ENCODE measurements at regions not wholly inside any gene's neighbourhood (a gene's known extent, or its start where the extent isn't known, plus 50 kb on each side); places are given as distances from the start of the nearest gene placed in this dataset.

- no peak for TF ChIP-seq CTCF (IDR thresholded peaks at IDR 0.05; ENCODE audit: low read depth, low read length)
- POLR2A ChIA-PET: no interaction called here
- Histone ChIP-seq H3K27ac (ENCODE audit: low read depth, low read length) (no peak overlapping the region), H3K9me3 (ENCODE audit: control insufficient read depth, insufficient read depth, low read length) (no peaks in the 10 kb centered on the region), H3K4me3 (ENCODE audit: low read depth, low read length) (no peak overlapping the region), H3K27me3 (ENCODE audit: control insufficient read depth, insufficient read depth, low read length) (no peaks in the 10 kb centered on the region)
- CTCF ChIA-PET: no interaction called here
- DNase-seq (ENCODE audit: low read depth, low spot score): no peak
These were observed 193.8 kb upstream of the JUN start for GRCh38 chr1:58977598-58977997.

- CTCF ChIA-PET: no interaction called here
- DNase-seq (ENCODE audit: low read depth, low spot score): no peak
- POLR2A ChIA-PET: no interaction called here
- no peak for TF ChIP-seq CTCF (IDR thresholded peaks at IDR 0.05; ENCODE audit: low read depth, low read length)
- Histone ChIP-seq H3K27ac (ENCODE audit: low read depth, low read length) (no peak overlapping the region), H3K4me3 (ENCODE audit: low read depth, low read length) (no peak overlapping the region), H3K27me3 (ENCODE audit: control insufficient read depth, insufficient read depth, low read length) (no peaks in the 10 kb centered on the region), H3K9me3 (ENCODE audit: control insufficient read depth, insufficient read depth, low read length) (no peaks in the 10 kb centered on the region)
These were observed 194.2 kb upstream of the JUN start for GRCh38 chr1:58978096-58978495.

GRCh38 chr1:58979086-58979485 is 195.2 kb upstream of the JUN start:
- Histone ChIP-seq H3K27ac (ENCODE audit: low read depth, low read length) (no peak overlapping the region), H3K9me3 (ENCODE audit: control insufficient read depth, insufficient read depth, low read length) (no peaks in the 10 kb centered on the region), H3K4me3 (ENCODE audit: low read depth, low read length) (no peak overlapping the region), H3K27me3 (ENCODE audit: control insufficient read depth, insufficient read depth, low read length) (no peaks in the 10 kb centered on the region)
- POLR2A ChIA-PET: no interaction called here
- TF ChIP-seq CTCF (IDR thresholded peaks at IDR 0.05; ENCODE audit: low read depth, low read length): no peak
- CTCF ChIA-PET: no interaction called here
- no peak for DNase-seq (ENCODE audit: low read depth, low spot score)

GRCh38 chr1:58979677-58980076 is 195.8 kb upstream of the JUN start:
- Histone ChIP-seq H3K9me3 (ENCODE audit: control insufficient read depth, insufficient read depth, low read length) (no peaks in the 10 kb centered on the region), H3K4me3 (ENCODE audit: low read depth, low read length) (no peak overlapping the region), H3K27me3 (ENCODE audit: control insufficient read depth, insufficient read depth, low read length) (no peaks in the 10 kb centered on the region), H3K27ac (ENCODE audit: low read depth, low read length) (no peak overlapping the region)
- no peak for TF ChIP-seq CTCF (IDR thresholded peaks at IDR 0.05; ENCODE audit: low read depth, low read length)
- no peak for DNase-seq (ENCODE audit: low read depth, low spot score)
- POLR2A ChIA-PET: no interaction called here
- CTCF ChIA-PET: no interaction called here

GRCh38 chr1:58981392-58981791 is 197.5 kb upstream of the JUN start:
- H3K27me3 ChIP-seq (ENCODE audit: control insufficient read depth, insufficient read depth, low read length): no peaks in the 10 kb centered on the region
- H3K9me3 ChIP-seq (ENCODE audit: control insufficient read depth, insufficient read depth, low read length): no peaks in the 10 kb centered on the region
- TF ChIP-seq CTCF (IDR thresholded peaks at IDR 0.05; ENCODE audit: low read depth, low read length): no peak
- no peak for DNase-seq (ENCODE audit: low read depth, low spot score)
- ChIA-PET CTCF (no interaction called here), POLR2A (no interaction called here)
- H3K27ac ChIP-seq (ENCODE audit: low read depth, low read length): no peak overlapping the region
- no peak overlapping the region for H3K4me3 ChIP-seq (ENCODE audit: low read depth, low read length)

All from AG04450 (cell line).